NB4 (cell line): ENCODE measurements at regions not wholly inside any gene's neighbourhood (a gene's known extent, or its start where the extent isn't known, plus 50 kb on each side); places are given as distances from the start of the nearest gene placed in this dataset.
A peak's percentile ranks its signal among the peaks of the same experiment; 100 is the strongest.

Source experiments
- DNase-seq: peaks from one replicate; pipeline ENCODE4 v3.0.0; 2010; ENCODE audit warnings: low read depth
- H3K4me3 ChIP-seq: one replicate; pipeline ENCODE4 v1.5.1; 2011; ENCODE audit warnings: mild to moderate bottlenecking, low read depth, low read length, moderate library complexity
- CTCF ChIP-seq: IDR thresholded peaks from one replicate; pipeline ENCODE4 v1.5.1; 2012; ENCODE audit warnings: low read depth, low read length
- MYC ChIP-seq: IDR thresholded peaks from 2 replicates; pipeline ENCODE4 v1.6.1; 2011; ENCODE audit warnings: low read depth, low read length
- POLR2A ChIP-seq: IDR thresholded peaks from 2 replicates; pipeline ENCODE4 v1.6.1; 2011; ENCODE audit warnings: mild to moderate bottlenecking; ENCODE audit not compliant: insufficient read length; ENCODE audit errors: extremely low read depth
- TF ChIP-seq, protein P1 (sequence below): IDR thresholded peaks from 2 replicates; pipeline ENCODE4 v1.6.1; 2011; ENCODE audit warnings: low read depth, low read length

GRCh38 chr6:22965889-22966288 is 396.5 kb downstream of the HDGFL1 start:
- H3K4me3 ChIP-seq = no peak overlapping the region
- DNase-seq = peak; percentile 2
- TF ChIP-seq POLR2A = no peak
- TF ChIP-seq, protein P1, sequence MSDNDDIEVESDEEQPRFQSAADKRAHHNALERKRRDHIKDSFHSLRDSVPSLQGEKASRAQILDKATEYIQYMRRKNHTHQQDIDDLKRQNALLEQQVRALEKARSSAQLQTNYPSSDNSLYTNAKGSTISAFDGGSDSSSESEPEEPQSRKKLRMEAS = no peak
- TF ChIP-seq MYC = no peak
- TF ChIP-seq CTCF = no peak

GRCh38 chr6:22966691-22967422 is 397.5 kb downstream of the HDGFL1 start:
- DNase-seq = no peak
- H3K4me3 ChIP-seq = no peak overlapping the region
- TF ChIP-seq CTCF = no peak
- TF ChIP-seq, protein P1 = no peak
- no peak for TF ChIP-seq MYC
- no peak for TF ChIP-seq POLR2A

DNA sequence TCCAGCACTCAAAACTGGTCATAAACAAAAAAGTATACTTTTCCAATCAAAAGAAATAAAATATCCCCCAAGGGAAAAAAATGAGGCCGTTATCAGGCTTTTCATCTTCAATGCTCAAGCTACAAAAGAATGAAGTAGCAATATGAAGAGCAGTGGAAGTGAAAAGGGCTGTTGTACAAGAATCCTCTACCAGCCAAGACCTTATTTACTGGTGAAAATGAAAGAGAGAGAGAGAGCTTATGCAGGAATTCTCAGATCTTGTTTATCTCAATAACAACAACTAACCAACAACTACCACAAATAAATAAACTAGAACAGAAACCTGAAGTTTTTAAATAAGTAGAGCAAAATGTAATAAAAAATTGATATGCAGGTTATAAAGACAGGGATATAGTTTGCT is 400.6 kb downstream of the HDGFL1 start:
- DNase-seq = no peak
- H3K4me3 ChIP-seq = no peak overlapping the region
- TF ChIP-seq POLR2A = no peak

DNA sequence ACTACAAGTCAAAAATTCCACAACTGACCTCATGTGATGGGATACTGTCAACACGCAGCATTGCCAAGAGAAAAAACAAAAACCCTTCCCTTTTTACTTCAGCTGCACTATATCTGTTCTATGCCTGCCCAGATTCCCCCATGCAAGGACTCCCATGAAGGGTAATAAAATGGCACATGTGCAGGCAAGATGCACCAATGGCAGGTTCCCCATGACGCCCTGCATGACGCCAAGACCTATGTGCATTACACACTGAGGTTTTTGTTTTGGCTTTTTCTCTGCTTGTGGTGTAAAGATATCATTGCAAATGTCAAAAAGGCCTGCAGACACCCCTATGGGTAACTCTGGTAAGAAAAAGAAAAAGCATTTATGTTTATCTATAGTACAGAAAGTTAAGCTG is 403.4 kb downstream of the HDGFL1 start:
- TF ChIP-seq, protein P1 = no peak
- TF ChIP-seq CTCF = no peak
- no peak for TF ChIP-seq MYC
- no peak for TF ChIP-seq POLR2A
- no peak overlapping the region for H3K4me3 ChIP-seq
- no peak for DNase-seq

GRCh38 chr6:22975079-22975478 is 405.7 kb downstream of the HDGFL1 start:
- no peak overlapping the region for H3K4me3 ChIP-seq
- no peak for DNase-seq
- TF ChIP-seq, protein P1 = no peak
- TF ChIP-seq MYC (no peak), CTCF (no peak), POLR2A (no peak)

DNA sequence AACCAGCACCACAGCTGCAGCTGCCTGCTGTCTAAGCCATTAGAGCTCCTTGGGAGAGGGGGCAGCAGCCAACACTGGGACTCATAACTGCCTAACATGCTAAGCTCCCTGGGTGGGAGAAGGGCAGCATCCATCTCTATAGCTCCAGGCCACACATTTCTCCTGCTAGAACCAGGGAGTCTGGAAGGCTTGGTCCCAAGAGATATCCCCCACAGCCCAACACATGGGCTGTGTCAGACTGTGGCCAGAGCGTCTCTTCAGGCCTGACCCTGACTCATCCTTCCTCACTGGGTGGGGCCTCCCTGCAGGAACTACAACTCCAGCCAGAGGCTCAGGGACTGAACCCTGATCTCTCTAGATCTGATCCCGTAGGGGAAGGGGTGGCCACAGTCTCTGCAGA is 411.1 kb downstream of the HDGFL1 start:
- H3K4me3 ChIP-seq = no peak overlapping the region
- peak; percentile 6 for DNase-seq
- TF ChIP-seq POLR2A (no peak), MYC (no peak), CTCF (no peak)
- TF ChIP-seq, protein P1 = no peak
